Smooth muscle cell (in vitro differentiated cells): ENCODE measurements at regions not wholly inside any gene's neighbourhood (a gene's known extent, or its start where the extent isn't known, plus 50 kb on each side); places are given as distances from the start of the nearest gene placed in this dataset.
A peak's percentile ranks its signal among the peaks of the same experiment; 100 is the strongest.
"Not testable (repeated sequence)": the region's sequence is repeated elsewhere in the genome, so short reads cannot be mapped to it uniquely, and the experiment has no call there.

Source experiments
- DNase-seq: peaks from one replicate; lab custom pipeline; 2025; ENCODE audit not compliant: unreplicated experiment; lab: John Stamatoyannopoulos, UW
- H2AFZ ChIP-seq: fragments of 200-600 bp; sonication (generic); 2 replicates; pipeline ENCODE4 v1.6.0; 2016; ENCODE audit warnings: antibody characterized with exemption, low read depth, mild to moderate bottlenecking
- H3F3A ChIP-seq: fragments of 200-600 bp; sonication (generic); 2 replicates; pipeline ENCODE4 v1.6.0; 2017; ENCODE audit warnings: antibody characterized with exemption, low read depth
- H3K27ac ChIP-seq: fragments of 200-600 bp; sonication (generic); 2 replicates; pipeline ENCODE4 v1.5.1; 2016; ENCODE audit warnings: low read depth, mild to moderate bottlenecking
- H3K27me3 ChIP-seq: fragments of 200-600 bp; sonication (generic); 2 replicates; pipeline ENCODE4 v1.6.1; 2016; ENCODE audit warnings: low read depth, mild to moderate bottlenecking
- H3K36me3 ChIP-seq: fragments of 200-600 bp; sonication (generic); 2 replicates; pipeline ENCODE4 v1.5.1; 2016; ENCODE audit warnings: low read depth
- H3K4me1 ChIP-seq: fragments of 200-600 bp; sonication (generic); 2 replicates; pipeline ENCODE4 v1.5.1; 2016; ENCODE audit warnings: low read depth
- H3K4me2 ChIP-seq: fragments of 200-600 bp; sonication (generic); 2 replicates; pipeline ENCODE4 v1.6.0; 2016; ENCODE audit warnings: mild to moderate bottlenecking
- H3K4me3 ChIP-seq: fragments of 200-600 bp; sonication (generic); 2 replicates; pipeline ENCODE4 v1.5.1; 2016; ENCODE audit warnings: mild to moderate bottlenecking
- H3K79me2 ChIP-seq: fragments of 200-600 bp; sonication (generic); 2 replicates; pipeline ENCODE4 v1.6.0; 2016; ENCODE audit warnings: low read depth, mild to moderate bottlenecking
- H3K9ac ChIP-seq: fragments of 200-600 bp; sonication (generic); 2 replicates; pipeline ENCODE4 v1.6.0; 2016; ENCODE audit warnings: low read depth
- H3K9me3 ChIP-seq: fragments of 200-600 bp; sonication (generic); replicated peaks from 2 replicates; pipeline ENCODE4 v1.5.1; 2016; ENCODE audit warnings: low read depth
- H4K20me1 ChIP-seq: fragments of 200-600 bp; sonication (generic); 2 replicates; pipeline ENCODE4 v1.6.0; 2016; ENCODE audit warnings: low read depth
- CTCF ChIP-seq: fragments of 200-600 bp; sonication (generic); IDR thresholded peaks from 2 replicates; pipeline ENCODE4 v1.5.1; 2017; ENCODE audit warnings: borderline replicate concordance, mild to moderate bottlenecking, antibody characterized with exemption; ENCODE audit not compliant: insufficient read depth, poor library complexity, severe bottlenecking
- WGBS: methylation state at CpG from one replicate; pipeline ENCODE4 v1.1.7; 2016; ENCODE audit warnings: low lambda C conversion rate; 5-methylcytosine and 5-hydroxymethylcytosine counted together

GRCh38 chr6:85357651-85358050 lies 92.2 kb upstream of the NT5E start:
- Histone ChIP-seq H3F3A (no peaks in the 10 kb centered on the region), H3K27me3 (no peaks in the 10 kb centered on the region), H4K20me1 (no peaks in the 10 kb centered on the region), H2AFZ (peak overlapping the region; percentile 51), H3K9ac (no peak overlapping the region), H3K9me3 (no peaks in the 10 kb centered on the region), H3K79me2 (no peaks in the 10 kb centered on the region), H3K27ac (no peak overlapping the region), H3K36me3 (no peaks in the 10 kb centered on the region), H3K4me1 (peaks cover 3% of the 10 kb centered on the region), H3K4me3 (no peak overlapping the region), H3K4me2 (no peak overlapping the region)
- no peak for TF ChIP-seq CTCF
- WGBS, result 25% methylated on average over 1 of the region's 1 CpG
- DNase-seq, result no peak

- H3K36me3 ChIP-seq, H3K27ac ChIP-seq, DNase-seq, H3F3A ChIP-seq, H3K9me3 ChIP-seq, H3K9ac ChIP-seq, H3K79me2 ChIP-seq, H2AFZ ChIP-seq, H4K20me1 ChIP-seq, H3K27me3 ChIP-seq, H3K4me3 ChIP-seq, H3K4me1 ChIP-seq, H3K4me2 ChIP-seq: not testable (repeated sequence)
- WGBS, result 98% methylated on average over 3 of the region's 3 CpGs
These were observed 93.1 kb upstream of the NT5E start for GRCh38 chr6:85356743-85357142.

- DNase-seq, result no peak
- H3K4me3 ChIP-seq, result no peak overlapping the region
- H3K27me3 ChIP-seq, result no peaks in the 10 kb centered on the region
- H3F3A ChIP-seq, result no peaks in the 10 kb centered on the region
- no peaks in the 10 kb centered on the region for H3K9me3 ChIP-seq
- no peaks in the 10 kb centered on the region for H3K36me3 ChIP-seq
- no peaks in the 10 kb centered on the region for H3K79me2 ChIP-seq
- no peak overlapping the region for H2AFZ ChIP-seq
- TF ChIP-seq CTCF, result no peak
- H3K27ac ChIP-seq, result no peak overlapping the region
- peaks cover 2% of the 10 kb centered on the region for H3K4me1 ChIP-seq
- H3K9ac ChIP-seq, result no peak overlapping the region
- WGBS, result 56% methylated on average over 2 of the region's 2 CpGs
- no peak overlapping the region for H3K4me2 ChIP-seq
- no peaks in the 10 kb centered on the region for H4K20me1 ChIP-seq
These were observed 94.1 kb upstream of the NT5E start for GRCh38 chr6:85355816-85356215.

GRCh38 chr6:85354761-85355618 lies 94.9 kb upstream of the NT5E start:
- H3F3A ChIP-seq, result no peaks in the 10 kb centered on the region
- H3K4me2 ChIP-seq, result peak overlapping the region; percentile 23

More at GRCh38 chr6:85354761-85355618, 94.9 kb upstream of the NT5E start:
- Histone ChIP-seq H2AFZ (no peak overlapping the region), H3K36me3 (no peaks in the 10 kb centered on the region), H3K9me3 (no peaks in the 10 kb centered on the region), H3K9ac (no peak overlapping the region), H3K4me1 (no peaks in the 10 kb centered on the region), H3K79me2 (no peaks in the 10 kb centered on the region), H4K20me1 (no peaks in the 10 kb centered on the region), H3K27ac (no peak overlapping the region), H3K4me3 (no peak overlapping the region), H3K27me3 (no peaks in the 10 kb centered on the region)
- peak; percentile 27 for DNase-seq
- peak; percentile 99 for TF ChIP-seq CTCF
- 32% methylated on average over 10 of the region's 10 CpGs for WGBS
